ENCODE measurements at regions not wholly inside any gene's neighbourhood (a gene's known extent, or its start where the extent isn't known, plus 50 kb on each side); places are given as distances from the start of the nearest gene placed in this dataset.

- H3K27ac ChIP-seq (ENCODE audit: insufficient read length, low read depth, low read length) = no peak overlapping the region
- H3K23me2 ChIP-seq (ENCODE audit: insufficient read length, low read depth, low read length, poor library complexity, severe bottlenecking) = no peaks in the 10 kb centered on the region
- Mint-ChIP-seq H3K27me3 (ENCODE audit: low read depth) (peaks cover 13% of the 10 kb centered on the region), H3K4me1 (no peaks in the 10 kb centered on the region), H3K36me3 (ENCODE audit: insufficient read depth in 1 of 3, low read depth in 3 of 3) (no peaks in the 10 kb centered on the region), H3K9me3 (no peaks in the 10 kb centered on the region), H3K27ac (no peak overlapping the region), H3K4me3 (no peak overlapping the region)
- H2AFZ ChIP-seq (ENCODE audit: low read length) = no peak overlapping the region
- H4K5ac ChIP-seq (ENCODE audit: insufficient read length, low read depth, low read length) = no peak overlapping the region
- H2AK5ac ChIP-seq (ENCODE audit: insufficient read length, low read length) = no peak overlapping the region
- no peak overlapping the region for H3K23ac ChIP-seq (ENCODE audit: insufficient read length, low read depth, low read length)
- no peak overlapping the region for H2BK20ac ChIP-seq (ENCODE audit: low read depth, low read length, poor library complexity, severe bottlenecking)
- no peak overlapping the region for H4K8ac ChIP-seq (replicated peaks; ENCODE audit: insufficient read length, low read depth, low read length)
- H3K9ac ChIP-seq (ENCODE audit: extremely low read depth, insufficient read length, low read length) = no peak overlapping the region
- no peaks in the 10 kb centered on the region for H3K79me2 ChIP-seq (ENCODE audit: insufficient read depth, low read length)
- no peaks in the 10 kb centered on the region for H3K27me3 ChIP-seq (ENCODE audit: insufficient read depth, low read length)
- H3K4me2 ChIP-seq (ENCODE audit: insufficient read depth, insufficient read length, low read length) = no peak overlapping the region
- H2BK120ac ChIP-seq (ENCODE audit: low read depth, low read length, poor library complexity, severe bottlenecking) = no peak overlapping the region
- no peak overlapping the region for H3T11ph ChIP-seq (ENCODE audit: low read length)
- no peaks in the 10 kb centered on the region for H4K20me1 ChIP-seq (ENCODE audit: control insufficient read depth, insufficient read depth, insufficient read length)
- no peaks in the 10 kb centered on the region for H3K4me1 ChIP-seq (ENCODE audit: insufficient read depth, low read length)
- no peak overlapping the region for H2BK5ac ChIP-seq (ENCODE audit: insufficient read length, low read length)
- H2BK15ac ChIP-seq (ENCODE audit: low read depth, low read length) = no peak overlapping the region
- H2BK12ac ChIP-seq (ENCODE audit: insufficient read length, low read depth, low read length) = no peak overlapping the region
- WGBS (ENCODE audit: extremely low coverage, insufficient read length, low lambda C conversion rate) = no CpG with 5 or more reads among the region's 7 CpGs
- H3K79me1 ChIP-seq (ENCODE audit: insufficient read depth, low read depth, low read length, poor library complexity, severe bottlenecking) = no peaks in the 10 kb centered on the region
- no peak for DNase-seq
- H3K9me3 ChIP-seq (ENCODE audit: control insufficient read depth, low read depth, low read length) = no peaks in the 10 kb centered on the region
- no peak overlapping the region for H3K18ac ChIP-seq (ENCODE audit: insufficient read length, low read depth, low read length)
- H3K56ac ChIP-seq (ENCODE audit: insufficient read length, low read depth, low read length) = no peak overlapping the region
- H4K91ac ChIP-seq (ENCODE audit: insufficient read length, low read depth, low read length) = no peak overlapping the region
- no peak overlapping the region for H3K4ac ChIP-seq (ENCODE audit: low read depth, low read length)
- TF ChIP-seq, protein P1, sequence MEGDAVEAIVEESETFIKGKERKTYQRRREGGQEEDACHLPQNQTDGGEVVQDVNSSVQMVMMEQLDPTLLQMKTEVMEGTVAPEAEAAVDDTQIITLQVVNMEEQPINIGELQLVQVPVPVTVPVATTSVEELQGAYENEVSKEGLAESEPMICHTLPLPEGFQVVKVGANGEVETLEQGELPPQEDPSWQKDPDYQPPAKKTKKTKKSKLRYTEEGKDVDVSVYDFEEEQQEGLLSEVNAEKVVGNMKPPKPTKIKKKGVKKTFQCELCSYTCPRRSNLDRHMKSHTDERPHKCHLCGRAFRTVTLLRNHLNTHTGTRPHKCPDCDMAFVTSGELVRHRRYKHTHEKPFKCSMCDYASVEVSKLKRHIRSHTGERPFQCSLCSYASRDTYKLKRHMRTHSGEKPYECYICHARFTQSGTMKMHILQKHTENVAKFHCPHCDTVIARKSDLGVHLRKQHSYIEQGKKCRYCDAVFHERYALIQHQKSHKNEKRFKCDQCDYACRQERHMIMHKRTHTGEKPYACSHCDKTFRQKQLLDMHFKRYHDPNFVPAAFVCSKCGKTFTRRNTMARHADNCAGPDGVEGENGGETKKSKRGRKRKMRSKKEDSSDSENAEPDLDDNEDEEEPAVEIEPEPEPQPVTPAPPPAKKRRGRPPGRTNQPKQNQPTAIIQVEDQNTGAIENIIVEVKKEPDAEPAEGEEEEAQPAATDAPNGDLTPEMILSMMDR (conservative IDR thresholded peaks at IDR 0.05) = no peak
- H3K14ac ChIP-seq (ENCODE audit: insufficient read depth, low read length) = no peak overlapping the region
Observed at GRCh38 chr1:234702342-234703000, 92.5 kb upstream of the IRF2BP2 start.

Data from H9 (cell line).